ENCODE measurements at regions not wholly inside any gene's neighbourhood (a gene's known extent, or its start where the extent isn't known, plus 50 kb on each side); places are given as distances from the start of the nearest gene placed in this dataset.

- DNase-seq (ENCODE audit: insufficient read length) (no peak), FAIRE-seq (no peak)
- TF ChIP-seq POLR2AphosphoS5 (IDR thresholded peaks at IDR 0.05; ENCODE audit: low read depth, low read length): no peak
- no peak for TF ChIP-seq POLR2A (IDR thresholded peaks at IDR 0.05; ENCODE audit: low read depth, low read length)
- TF ChIP-seq TAF1 (IDR thresholded peaks at IDR 0.05; ENCODE audit: borderline replicate concordance, low read depth, low read length): no peak
Measured at GRCh38 chr5:158429564-158429963, 570.6 kb upstream of the CLINT1 start.

DNA sequence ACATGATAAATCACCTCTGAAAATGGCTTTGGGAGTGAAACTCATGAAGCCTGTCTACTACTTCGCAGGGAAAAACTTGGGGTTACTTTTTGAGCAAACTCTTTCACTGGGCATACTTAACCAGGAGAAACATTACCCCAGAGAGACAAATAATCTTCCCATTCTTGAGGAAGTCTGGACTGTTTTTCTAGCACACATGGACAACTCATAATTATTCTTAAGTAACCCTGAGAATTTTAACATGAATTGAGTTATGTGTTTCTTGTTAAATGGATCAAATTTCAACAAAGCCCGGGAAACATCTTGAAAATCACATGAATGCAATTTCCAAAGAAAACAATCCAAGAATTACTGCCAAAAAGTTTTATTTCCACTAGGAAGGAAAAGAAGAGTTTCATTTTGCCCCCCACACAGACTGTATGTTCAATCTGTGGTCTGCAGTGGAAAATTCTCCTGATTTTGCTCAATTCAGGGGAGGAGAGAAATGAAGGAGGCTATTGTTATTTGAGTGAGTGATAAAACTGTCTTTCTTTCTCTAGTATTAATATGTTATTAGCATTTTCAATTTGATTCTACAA, 564.8 kb upstream of the CLINT1 start:
- no peak for DNase-seq (ENCODE audit: insufficient read length)
- FAIRE-seq: no peak
- TF ChIP-seq POLR2AphosphoS5 (IDR thresholded peaks at IDR 0.05; ENCODE audit: low read depth, low read length) (no peak), TAF1 (IDR thresholded peaks at IDR 0.05; ENCODE audit: borderline replicate concordance, low read depth, low read length) (no peak), POLR2A (IDR thresholded peaks at IDR 0.05; ENCODE audit: low read depth, low read length) (no peak)

GRCh38 chr5:158422653-158423515, 563.9 kb upstream of the CLINT1 start:
- TF ChIP-seq POLR2AphosphoS5 (IDR thresholded peaks at IDR 0.05; ENCODE audit: low read depth, low read length): no peak
- no peak for TF ChIP-seq TAF1 (IDR thresholded peaks at IDR 0.05; ENCODE audit: borderline replicate concordance, low read depth, low read length)
- no peak for TF ChIP-seq POLR2A (IDR thresholded peaks at IDR 0.05; ENCODE audit: low read depth, low read length)
- no peak for FAIRE-seq
- no peak for DNase-seq (ENCODE audit: insufficient read length)

DNA sequence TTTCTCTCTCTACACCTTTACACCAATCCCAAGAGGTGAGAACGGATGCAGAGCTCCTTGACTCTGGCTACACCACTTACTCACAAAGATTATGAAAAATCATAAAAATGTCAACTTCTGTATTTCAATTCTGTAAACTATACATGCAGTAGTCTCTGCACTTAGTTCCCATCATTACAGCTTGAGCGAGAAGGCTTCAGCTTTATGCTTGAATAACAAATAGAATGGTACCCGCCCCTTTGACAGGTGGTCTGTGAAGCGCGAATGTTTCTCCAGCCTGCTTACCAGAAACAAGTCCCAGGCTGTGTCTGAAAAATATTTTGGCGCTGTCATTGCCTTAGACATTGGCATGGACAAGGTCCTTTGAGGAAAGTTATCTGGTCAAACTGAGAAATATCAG, 562.4 kb upstream of the CLINT1 start:
- DNase-seq (ENCODE audit: insufficient read length) (no peak), FAIRE-seq (no peak)
- TF ChIP-seq TAF1 (IDR thresholded peaks at IDR 0.05; ENCODE audit: borderline replicate concordance, low read depth, low read length) (no peak), POLR2AphosphoS5 (IDR thresholded peaks at IDR 0.05; ENCODE audit: low read depth, low read length) (no peak), POLR2A (IDR thresholded peaks at IDR 0.05; ENCODE audit: low read depth, low read length) (no peak)

DNA sequence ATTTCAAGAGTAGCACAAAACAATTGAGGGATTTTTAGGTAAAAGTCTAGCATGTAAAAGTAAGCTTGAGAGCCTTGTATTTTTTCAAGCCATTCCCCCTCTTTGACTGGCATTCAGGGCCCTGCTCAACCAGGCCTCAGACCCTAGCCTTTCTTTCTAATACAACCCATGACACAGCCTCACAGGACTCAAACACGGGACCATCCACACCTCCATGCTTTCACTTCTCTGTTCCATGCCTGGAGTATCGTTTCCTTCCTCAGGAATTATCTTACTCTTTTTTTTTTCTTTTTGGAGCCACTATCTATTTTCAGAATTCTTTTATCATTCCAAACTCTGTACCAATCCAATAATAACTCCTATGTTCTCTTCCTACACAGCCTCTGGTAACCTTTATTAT, 560.2 kb upstream of the CLINT1 start:
- FAIRE-seq: no peak
- DNase-seq (ENCODE audit: insufficient read length): no peak

DNA sequence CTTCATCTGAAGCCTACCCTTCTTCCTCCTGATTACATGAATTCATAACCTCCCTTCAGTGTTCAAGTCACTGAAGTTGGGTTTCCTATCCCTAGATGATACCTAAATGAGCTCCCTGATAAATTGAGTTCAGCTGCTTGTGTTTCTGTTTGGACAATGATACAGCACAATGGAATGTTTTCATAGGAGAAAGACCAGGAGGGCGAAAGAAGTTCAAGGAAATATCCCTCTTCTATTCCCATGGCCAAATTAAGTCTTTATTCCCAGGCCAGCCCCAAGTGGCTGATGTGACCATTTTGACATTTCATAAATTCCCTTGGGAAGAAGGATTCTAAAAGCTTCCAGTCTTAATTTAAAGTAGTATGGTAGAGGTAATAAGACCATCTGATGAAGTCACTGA, 555.8 kb upstream of the CLINT1 start:
- FAIRE-seq (no peak), DNase-seq (ENCODE audit: insufficient read length) (no peak)
- TF ChIP-seq TAF1 (IDR thresholded peaks at IDR 0.05; ENCODE audit: borderline replicate concordance, low read depth, low read length): no peak
- no peak for TF ChIP-seq POLR2A (IDR thresholded peaks at IDR 0.05; ENCODE audit: low read depth, low read length)
- no peak for TF ChIP-seq POLR2AphosphoS5 (IDR thresholded peaks at IDR 0.05; ENCODE audit: low read depth, low read length)

More for the DNA sequence above, 560.2 kb upstream of the CLINT1 start:
- TF ChIP-seq POLR2A (IDR thresholded peaks at IDR 0.05; ENCODE audit: low read depth, low read length) (no peak), POLR2AphosphoS5 (IDR thresholded peaks at IDR 0.05; ENCODE audit: low read depth, low read length) (no peak), TAF1 (IDR thresholded peaks at IDR 0.05; ENCODE audit: borderline replicate concordance, low read depth, low read length) (no peak)

GRCh38 chr5:158414333-158414762, 555.4 kb upstream of the CLINT1 start:
- DNase-seq (ENCODE audit: insufficient read length) (no peak), FAIRE-seq (no peak)
- no peak for TF ChIP-seq POLR2A (IDR thresholded peaks at IDR 0.05; ENCODE audit: low read depth, low read length)
- TF ChIP-seq POLR2AphosphoS5 (IDR thresholded peaks at IDR 0.05; ENCODE audit: low read depth, low read length): no peak
- no peak for TF ChIP-seq TAF1 (IDR thresholded peaks at IDR 0.05; ENCODE audit: borderline replicate concordance, low read depth, low read length)

DNA sequence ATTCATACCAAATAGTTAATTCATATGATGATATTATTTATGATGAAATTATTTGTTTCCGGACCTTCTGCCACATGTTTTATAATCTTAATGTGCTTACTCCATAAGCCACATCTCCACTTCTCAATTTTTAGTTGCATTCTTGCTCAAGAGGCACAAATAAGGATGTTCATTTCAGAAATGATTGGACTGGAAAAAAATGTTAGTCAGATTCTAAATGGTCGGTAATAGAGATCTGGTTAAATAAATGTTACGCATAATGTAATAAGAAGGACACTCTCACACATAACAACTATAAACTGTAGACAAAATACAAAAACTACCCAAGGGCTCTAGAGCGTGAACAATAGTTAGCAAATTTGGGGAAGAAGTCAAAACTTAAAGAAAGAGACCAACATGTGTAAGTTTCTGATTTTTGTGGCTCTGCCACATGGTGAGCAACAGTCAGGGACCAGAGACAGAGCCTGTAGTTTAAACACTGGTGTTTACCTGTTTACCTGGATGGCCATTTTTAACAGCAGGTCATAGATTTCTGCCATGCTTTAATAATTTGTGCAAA, 554.3 kb upstream of the CLINT1 start:
- no peak for FAIRE-seq
- TF ChIP-seq POLR2AphosphoS5 (IDR thresholded peaks at IDR 0.05; ENCODE audit: low read depth, low read length): no peak
- DNase-seq (ENCODE audit: insufficient read length): no peak

DNA sequence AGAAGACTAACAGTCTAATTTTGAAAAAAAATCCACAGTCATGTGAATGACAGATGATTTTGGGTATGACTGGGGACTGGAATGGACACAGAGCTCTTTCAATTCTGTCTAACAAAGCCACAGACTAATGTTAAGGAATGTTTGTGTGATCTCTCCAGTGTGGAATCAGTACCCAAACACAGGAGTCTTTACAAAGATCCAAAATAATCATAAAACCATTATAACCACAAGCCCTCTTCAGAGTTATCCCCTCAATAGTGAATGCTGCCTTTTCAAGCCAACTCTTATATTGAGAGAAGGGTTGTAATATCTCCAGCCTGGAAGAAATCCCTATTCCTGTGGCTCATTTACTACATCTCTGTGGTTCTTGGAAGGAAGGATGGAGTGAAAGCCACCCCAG, 552.0 kb upstream of the CLINT1 start:
- FAIRE-seq (no peak), DNase-seq (ENCODE audit: insufficient read length) (no peak)
- TF ChIP-seq POLR2AphosphoS5 (IDR thresholded peaks at IDR 0.05; ENCODE audit: low read depth, low read length) (no peak), POLR2A (IDR thresholded peaks at IDR 0.05; ENCODE audit: low read depth, low read length) (no peak), TAF1 (IDR thresholded peaks at IDR 0.05; ENCODE audit: borderline replicate concordance, low read depth, low read length) (no peak)

- no peak for DNase-seq (ENCODE audit: insufficient read length)
- TF ChIP-seq POLR2AphosphoS5 (IDR thresholded peaks at IDR 0.05; ENCODE audit: low read depth, low read length): no peak
- no peak for TF ChIP-seq TAF1 (IDR thresholded peaks at IDR 0.05; ENCODE audit: borderline replicate concordance, low read depth, low read length)
- no peak for TF ChIP-seq POLR2A (IDR thresholded peaks at IDR 0.05; ENCODE audit: low read depth, low read length)
- peak; percentile 58 for FAIRE-seq
Measured at GRCh38 chr5:158409507-158409906, 550.6 kb upstream of the CLINT1 start.

GRCh38 chr5:158407824-158408195, 548.9 kb upstream of the CLINT1 start:
- no peak for FAIRE-seq
- DNase-seq (ENCODE audit: insufficient read length): no peak
- no peak for TF ChIP-seq TAF1 (IDR thresholded peaks at IDR 0.05; ENCODE audit: borderline replicate concordance, low read depth, low read length)
- no peak for TF ChIP-seq POLR2A (IDR thresholded peaks at IDR 0.05; ENCODE audit: low read depth, low read length)
- no peak for TF ChIP-seq POLR2AphosphoS5 (IDR thresholded peaks at IDR 0.05; ENCODE audit: low read depth, low read length)

All from GM12892 (cell line).